AG04450 (cell line): ENCODE measurements at regions not wholly inside any gene's neighbourhood (a gene's known extent, or its start where the extent isn't known, plus 50 kb on each side); places are given as distances from the start of the nearest gene placed in this dataset.

ENCODE experiments used
- CTCF ChIA-PET: fragments of 300-600, 350-600 bp; formaldehyde crosslinking; extraction: SDS; loops from one replicate; lab custom pipeline; 2022; ENCODE audit warnings: antibody characterized with exemption, inconsistent platforms; lab: Charles Lee
- POLR2A ChIA-PET: fragments of 350-600 bp; formaldehyde crosslinking; extraction: SDS; loops from one replicate; lab custom pipeline; 2021; ENCODE audit warnings: antibody characterized with exemption, inconsistent platforms; lab: Yijun Ruan, JAX
- DNase-seq: peaks from one replicate; pipeline ENCODE4 v3.0.0-alpha.2; 2011; ENCODE audit warnings: low read depth, low spot score
- H3K27ac ChIP-seq: one replicate; pipeline ENCODE4 v1.5.1; 2012; ENCODE audit warnings: low read depth, low read length, control low read depth
- H3K27me3 ChIP-seq: one replicate; pipeline ENCODE4 v1.6.0; 2012; ENCODE audit warnings: low read length; ENCODE audit not compliant: control insufficient read depth, insufficient read depth
- H3K4me3 ChIP-seq: 2 replicates; pipeline ENCODE4 v1.5.1; 2011; ENCODE audit warnings: mild to moderate bottlenecking, low read depth, low read length, control low read depth
- H3K9me3 ChIP-seq: 2 replicates; pipeline ENCODE4 v1.5.1; 2012; ENCODE audit warnings: low read length; ENCODE audit not compliant: control insufficient read depth, insufficient read depth
- TF ChIP-seq, protein P1 (sequence below): IDR thresholded peaks from 2 replicates; pipeline ENCODE4 v1.5.1; 2011; ENCODE audit warnings: low read depth, low read length, control low read depth, inconsistent platforms

DNA sequence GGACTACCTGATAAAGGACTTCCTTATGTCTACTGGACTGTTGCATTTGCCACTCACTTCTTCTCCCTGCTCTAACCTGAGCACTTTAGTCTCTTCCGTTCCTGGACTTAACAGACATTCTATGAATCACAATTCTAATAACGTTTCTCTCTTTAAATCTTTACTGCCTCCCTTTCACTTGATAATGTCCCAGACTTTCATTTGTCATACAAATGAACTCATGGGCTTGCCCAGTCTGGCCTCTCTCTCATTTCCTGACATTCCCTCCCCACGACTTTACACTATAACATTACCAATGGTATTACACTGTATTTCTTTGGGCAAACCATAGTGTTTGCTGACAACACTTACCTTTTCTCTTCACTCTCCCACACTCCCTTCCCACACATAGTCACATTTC lies 540.7 kb upstream of the TMEFF2 start:
- no peak overlapping the region for H3K27ac ChIP-seq
- peaks cover 11% of the 10 kb centered on the region; the same call in 1 of the 2 replicates for H3K9me3 ChIP-seq
- DNase-seq: no peak
- TF ChIP-seq, protein P1, sequence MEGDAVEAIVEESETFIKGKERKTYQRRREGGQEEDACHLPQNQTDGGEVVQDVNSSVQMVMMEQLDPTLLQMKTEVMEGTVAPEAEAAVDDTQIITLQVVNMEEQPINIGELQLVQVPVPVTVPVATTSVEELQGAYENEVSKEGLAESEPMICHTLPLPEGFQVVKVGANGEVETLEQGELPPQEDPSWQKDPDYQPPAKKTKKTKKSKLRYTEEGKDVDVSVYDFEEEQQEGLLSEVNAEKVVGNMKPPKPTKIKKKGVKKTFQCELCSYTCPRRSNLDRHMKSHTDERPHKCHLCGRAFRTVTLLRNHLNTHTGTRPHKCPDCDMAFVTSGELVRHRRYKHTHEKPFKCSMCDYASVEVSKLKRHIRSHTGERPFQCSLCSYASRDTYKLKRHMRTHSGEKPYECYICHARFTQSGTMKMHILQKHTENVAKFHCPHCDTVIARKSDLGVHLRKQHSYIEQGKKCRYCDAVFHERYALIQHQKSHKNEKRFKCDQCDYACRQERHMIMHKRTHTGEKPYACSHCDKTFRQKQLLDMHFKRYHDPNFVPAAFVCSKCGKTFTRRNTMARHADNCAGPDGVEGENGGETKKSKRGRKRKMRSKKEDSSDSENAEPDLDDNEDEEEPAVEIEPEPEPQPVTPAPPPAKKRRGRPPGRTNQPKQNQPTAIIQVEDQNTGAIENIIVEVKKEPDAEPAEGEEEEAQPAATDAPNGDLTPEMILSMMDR: no peak
- POLR2A ChIA-PET: no interaction called here
- CTCF ChIA-PET: no interaction called here
- no peaks in the 10 kb centered on the region for H3K27me3 ChIP-seq
- H3K4me3 ChIP-seq: no peak overlapping the region

DNA sequence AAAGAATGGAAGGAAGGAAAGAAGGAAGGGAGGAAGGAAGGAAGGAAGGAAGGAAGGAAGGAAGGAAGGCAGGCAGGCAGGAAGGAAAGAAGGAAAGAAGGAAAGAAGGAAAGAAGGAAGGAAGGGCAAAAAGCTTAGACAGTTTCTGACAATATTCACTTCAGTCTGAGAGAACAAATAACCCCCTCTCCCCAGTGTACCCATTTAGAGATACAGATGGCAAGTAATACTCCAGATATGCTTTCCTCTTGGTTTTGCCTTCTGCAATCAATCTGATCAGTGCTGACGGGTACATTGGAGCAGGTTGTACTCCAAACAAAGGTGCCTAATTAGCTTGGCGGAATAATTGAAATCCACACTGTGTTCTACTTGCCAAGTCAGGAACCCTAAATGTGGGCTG lies 534.6 kb upstream of the TMEFF2 start:
- peaks cover 7% of the 10 kb centered on the region for H3K9me3 ChIP-seq
- CTCF ChIA-PET: no interaction called here
- no peak overlapping the region for H3K4me3 ChIP-seq
- no peaks in the 10 kb centered on the region for H3K27me3 ChIP-seq
- H3K27ac ChIP-seq: no peak overlapping the region
- DNase-seq: no peak
- POLR2A ChIA-PET: no interaction called here
- TF ChIP-seq, protein P1: no peak

DNA sequence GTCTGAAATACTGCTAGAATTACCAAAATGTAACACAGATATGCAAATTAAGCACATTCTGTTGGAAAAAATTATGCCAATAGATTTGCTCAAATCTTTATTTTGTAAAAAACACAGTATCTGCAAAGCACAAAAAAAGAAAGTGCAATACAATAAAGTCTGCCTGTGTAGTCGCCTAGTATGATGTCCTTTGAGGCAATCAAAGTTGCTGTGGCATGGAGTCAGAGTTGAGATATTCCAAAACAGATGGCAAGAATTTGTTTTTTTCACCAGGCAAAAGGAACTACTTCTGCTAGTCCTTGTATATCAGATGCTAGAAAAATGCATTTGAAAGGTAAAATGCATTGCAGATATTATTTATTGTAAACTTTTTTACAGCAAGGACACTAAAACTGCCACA lies 531.3 kb upstream of the TMEFF2 start:
- CTCF ChIA-PET: no interaction called here
- Histone ChIP-seq H3K27ac (no peak overlapping the region), H3K9me3 (peaks cover 3% of the 10 kb centered on the region; the same call in 1 of the 2 replicates), H3K4me3 (no peak overlapping the region), H3K27me3 (no peaks in the 10 kb centered on the region)
- TF ChIP-seq, protein P1: no peak
- no peak for DNase-seq
- POLR2A ChIA-PET: no interaction called here

DNA sequence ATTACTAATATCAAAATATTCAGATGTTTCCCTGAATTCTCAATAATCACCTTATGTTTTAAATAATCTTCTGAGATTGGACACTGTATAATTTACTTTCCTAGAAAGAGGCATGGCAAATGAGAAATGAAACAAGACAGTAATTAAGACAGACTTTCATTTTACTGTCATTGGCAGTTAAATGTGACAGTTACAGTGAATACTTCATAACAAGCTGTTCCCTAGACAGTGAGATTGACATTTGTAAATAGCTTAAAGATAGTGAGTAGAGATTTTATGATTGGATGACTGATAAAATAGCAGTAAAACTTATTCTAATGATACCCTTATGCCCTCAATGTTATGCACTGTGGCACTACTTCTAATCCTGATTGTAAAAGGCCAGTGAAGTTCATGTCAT lies 524.9 kb upstream of the TMEFF2 start:
- no peak overlapping the region for H3K4me3 ChIP-seq
- DNase-seq: no peak
- TF ChIP-seq, protein P1: no peak
- no peak overlapping the region for H3K27ac ChIP-seq
- H3K9me3 ChIP-seq: peaks cover 2% of the 10 kb centered on the region; the same call in 1 of the 2 replicates
- H3K27me3 ChIP-seq: no peaks in the 10 kb centered on the region
- POLR2A ChIA-PET: no interaction called here
- CTCF ChIA-PET: no interaction called here

DNA sequence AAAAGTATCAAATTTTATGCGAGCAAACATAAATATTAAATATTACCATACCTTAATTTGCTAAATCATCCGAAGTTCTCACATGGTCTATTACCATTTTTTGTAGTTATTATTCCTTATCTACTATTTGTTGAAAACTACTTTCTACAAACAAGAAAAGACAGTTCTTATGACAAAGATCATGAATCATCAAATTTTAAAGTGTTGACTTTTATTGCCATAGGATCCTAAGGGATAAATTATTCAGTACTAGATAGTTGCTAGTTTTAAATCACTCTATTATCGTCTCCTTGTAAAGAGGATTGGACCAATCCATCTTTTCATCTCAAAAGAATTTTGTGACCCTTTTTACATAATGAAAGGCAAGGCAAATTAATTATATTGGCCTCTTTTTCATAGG lies 523.6 kb upstream of the TMEFF2 start:
- POLR2A ChIA-PET: no interaction called here
- CTCF ChIA-PET: no interaction called here
- TF ChIP-seq, protein P1: no peak

More for the DNA sequence above, 523.6 kb upstream of the TMEFF2 start:
- Histone ChIP-seq H3K27ac (no peak overlapping the region), H3K9me3 (no peaks in the 10 kb centered on the region), H3K4me3 (no peak overlapping the region), H3K27me3 (no peaks in the 10 kb centered on the region)
- no peak for DNase-seq
